GM23338 (cell line): ENCODE measurements at regions not wholly inside any gene's neighbourhood (a gene's known extent, or its start where the extent isn't known, plus 50 kb on each side); places are given as distances from the start of the nearest gene placed in this dataset.

ENCODE experiments used
- ATAC-seq: fragments of 200-7000 bp; cut with Tn5 transposase; 3 replicates; pipeline ENCODE4 v1.9.1; 2020
- DNase-seq: peaks from one replicate; pipeline ENCODE4 v3.0.0-alpha.2; 2015; ENCODE audit warnings: low spot score
- H2AFZ ChIP-seq: fragments of 200-600 bp; sonication (generic); 2 replicates; pipeline ENCODE4 v1.8.0; 2016; ENCODE audit warnings: antibody characterized with exemption, mild to moderate bottlenecking, moderate library complexity
- H3F3A ChIP-seq: fragments of 200-600 bp; sonication (generic); replicated peaks from 2 replicates; pipeline ENCODE4 v1.8.0; 2017; ENCODE audit warnings: antibody characterized with exemption, mixed run types, low read depth
- H3K27ac ChIP-seq: fragments of 200-600 bp; sonication (generic); 2 replicates; pipeline ENCODE4 v1.6.1; 2016; ENCODE audit warnings: low read depth
- H3K27me3 ChIP-seq: fragments of 200-600 bp; sonication (generic); 2 replicates; pipeline ENCODE4 v1.8.0; 2016; ENCODE audit warnings: mild to moderate bottlenecking, mixed run types, moderate library complexity; ENCODE audit not compliant: insufficient read depth
- H3K36me3 ChIP-seq: fragments of 200-600 bp; sonication (generic); 2 replicates; pipeline ENCODE4 v1.8.0; 2016; ENCODE audit warnings: mild to moderate bottlenecking; ENCODE audit not compliant: insufficient read depth
- H3K4me1 ChIP-seq: fragments of 200-600 bp; sonication (generic); 2 replicates; pipeline ENCODE4 v1.8.0; 2016; ENCODE audit warnings: mild to moderate bottlenecking, moderate library complexity; ENCODE audit not compliant: insufficient read depth
- H3K4me2 ChIP-seq: fragments of 200-600 bp; sonication (generic); 2 replicates; pipeline ENCODE4 v1.7.1; 2017; ENCODE audit warnings: mixed run types
- H3K4me3 ChIP-seq: fragments of 200-600 bp; sonication (generic); 2 replicates; pipeline ENCODE4 v1.6.1; 2016; ENCODE audit warnings: mixed run types
- H3K79me2 ChIP-seq: fragments of 200-600 bp; sonication (generic); replicated peaks from 2 replicates; pipeline ENCODE4 v1.8.0; 2017; ENCODE audit warnings: mild to moderate bottlenecking; ENCODE audit not compliant: insufficient read depth
- H3K9me2 ChIP-seq: fragments of 200-600 bp; sonication (generic); 2 replicates; pipeline ENCODE4 v1.8.0; 2017; ENCODE audit not compliant: insufficient read depth
- H4K20me1 ChIP-seq: fragments of 200-600 bp; sonication (generic); replicated peaks from 2 replicates; pipeline ENCODE4 v1.8.0; 2017; ENCODE audit warnings: mild to moderate bottlenecking; ENCODE audit not compliant: insufficient read depth
- H3K27ac Mint-ChIP-seq: 2 replicates; pipeline ENCODE4 v1.8.0; 2020; ENCODE audit warnings: inconsistent platforms, mild to moderate bottlenecking, moderate library complexity, mixed read lengths
- H3K27me3 Mint-ChIP-seq: 3 replicates; pipeline ENCODE4 v1.8.0; 2022; ENCODE audit warnings: low read depth, mild to moderate bottlenecking, moderate library complexity, mixed read lengths, inconsistent platforms; ENCODE audit not compliant: insufficient read depth, poor library complexity
- H3K36me3 Mint-ChIP-seq: 3 replicates; pipeline ENCODE4 v1.8.0; 2021; ENCODE audit warnings: low read depth, mild to moderate bottlenecking, inconsistent platforms, moderate library complexity, mixed read lengths
- H3K4me1 Mint-ChIP-seq: 3 replicates; pipeline ENCODE4 v1.8.0; 2020; ENCODE audit warnings: mild to moderate bottlenecking, inconsistent platforms, mixed read lengths
- H3K4me3 Mint-ChIP-seq: 3 replicates; pipeline ENCODE4 v1.8.0; 2021; ENCODE audit warnings: moderate library complexity, mild to moderate bottlenecking, inconsistent platforms, mixed read lengths
- H3K9me3 Mint-ChIP-seq: 3 replicates; pipeline ENCODE4 v1.8.0; 2020; ENCODE audit warnings: moderate library complexity, mild to moderate bottlenecking, inconsistent platforms, mixed read lengths
- CREB1 ChIP-seq: fragments of 250-450 bp; sonication (Bioruptor Pico); IDR thresholded peaks from 2 replicates; pipeline ENCODE4 v1.5.0; 2020; ENCODE audit warnings: low read depth, mild to moderate bottlenecking, moderate library complexity
- EZH2 ChIP-seq: fragments of 200-600 bp; sonication (generic); IDR thresholded peaks from one replicate; pipeline ENCODE4 v1.8.0; 2017; ENCODE audit warnings: antibody characterized with exemption, mild to moderate bottlenecking, low read depth; ENCODE audit not compliant: unreplicated experiment
- JUNB ChIP-seq: IDR thresholded peaks from one replicate; pipeline ENCODE4 v1.6.1; 2016; ENCODE audit warnings: antibody characterized with exemption; ENCODE audit not compliant: unreplicated experiment
- NANOG ChIP-seq: IDR thresholded peaks from 2 replicates; pipeline ENCODE4 v1.6.1; 2016; ENCODE audit warnings: antibody characterized with exemption, borderline replicate concordance
- POLR2AphosphoS5 ChIP-seq: IDR thresholded peaks from 2 replicates; pipeline ENCODE4 v1.6.1; 2016; ENCODE audit warnings: antibody characterized with exemption, low read depth
- ZNF114 ChIP-seq: fragments of 250-450 bp; sonication (Bioruptor Pico); IDR thresholded peaks from 2 replicates; pipeline ENCODE4 v1.5.0; 2020; ENCODE audit warnings: mild to moderate bottlenecking, moderate library complexity
- ZNF331 ChIP-seq: fragments of 250-450 bp; sonication (Bioruptor Pico); IDR thresholded peaks from 2 replicates; pipeline ENCODE4 v1.5.0; 2020; ENCODE audit warnings: low read depth, mild to moderate bottlenecking, moderate library complexity
- TF ChIP-seq, protein P1 (sequence below): fragments of 250-450 bp; sonication (Bioruptor Pico); IDR thresholded peaks from 2 replicates; pipeline ENCODE4 v1.5.0; 2020; ENCODE audit warnings: mild to moderate bottlenecking, moderate library complexity
- TF ChIP-seq, protein P2 (sequence below): IDR thresholded peaks from 2 replicates; pipeline ENCODE4 v1.6.1; 2016; ENCODE audit warnings: antibody characterized with exemption
- TF ChIP-seq, protein P3 (sequence below): IDR thresholded peaks from one replicate; pipeline ENCODE4 v1.6.1; 2018; ENCODE audit warnings: antibody characterized with exemption; ENCODE audit not compliant: unreplicated experiment

DNA sequence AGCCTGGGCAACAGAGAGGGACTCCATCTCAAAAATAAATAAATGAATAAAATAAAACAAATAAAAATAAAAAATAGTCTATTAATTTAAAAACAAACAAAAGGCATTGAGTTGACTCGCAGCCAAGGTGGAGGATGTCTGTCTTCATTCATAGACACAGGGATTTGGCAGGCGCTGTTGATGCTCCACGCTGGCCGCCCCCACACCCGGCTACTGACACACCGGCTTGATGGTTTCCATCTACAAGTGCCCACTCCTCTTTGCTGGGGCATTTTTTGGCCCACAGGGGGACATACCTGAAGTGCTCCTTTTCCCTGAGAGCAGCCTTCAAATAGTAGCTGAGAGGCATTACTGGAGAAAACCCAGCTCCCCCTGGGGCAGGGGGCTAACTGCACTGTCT lies 178.3 kb upstream of the RALGAPA2 start:
- Histone ChIP-seq H3K27me3 (no peaks in the 10 kb centered on the region), H3K4me2 (no peak overlapping the region), H3K27ac (no peak overlapping the region), H2AFZ (no peak overlapping the region), H4K20me1 (no peaks in the 10 kb centered on the region), H3K4me1 (peaks cover 17% of the 10 kb centered on the region), H3K4me3 (no peak overlapping the region), H3K9me2 (no peaks in the 10 kb centered on the region), H3K36me3 (no peaks in the 10 kb centered on the region), H3F3A (no peaks in the 10 kb centered on the region), H3K79me2 (no peaks in the 10 kb centered on the region)
- DNase-seq = no peak
- Mint-ChIP-seq H3K27ac (no peak overlapping the region), H3K9me3 (no peaks in the 10 kb centered on the region), H3K36me3 (no peaks in the 10 kb centered on the region), H3K4me1 (peaks cover 36% of the 10 kb centered on the region), H3K27me3 (peaks cover 2% of the 10 kb centered on the region), H3K4me3 (no peak overlapping the region)
- TF ChIP-seq, protein P1, sequence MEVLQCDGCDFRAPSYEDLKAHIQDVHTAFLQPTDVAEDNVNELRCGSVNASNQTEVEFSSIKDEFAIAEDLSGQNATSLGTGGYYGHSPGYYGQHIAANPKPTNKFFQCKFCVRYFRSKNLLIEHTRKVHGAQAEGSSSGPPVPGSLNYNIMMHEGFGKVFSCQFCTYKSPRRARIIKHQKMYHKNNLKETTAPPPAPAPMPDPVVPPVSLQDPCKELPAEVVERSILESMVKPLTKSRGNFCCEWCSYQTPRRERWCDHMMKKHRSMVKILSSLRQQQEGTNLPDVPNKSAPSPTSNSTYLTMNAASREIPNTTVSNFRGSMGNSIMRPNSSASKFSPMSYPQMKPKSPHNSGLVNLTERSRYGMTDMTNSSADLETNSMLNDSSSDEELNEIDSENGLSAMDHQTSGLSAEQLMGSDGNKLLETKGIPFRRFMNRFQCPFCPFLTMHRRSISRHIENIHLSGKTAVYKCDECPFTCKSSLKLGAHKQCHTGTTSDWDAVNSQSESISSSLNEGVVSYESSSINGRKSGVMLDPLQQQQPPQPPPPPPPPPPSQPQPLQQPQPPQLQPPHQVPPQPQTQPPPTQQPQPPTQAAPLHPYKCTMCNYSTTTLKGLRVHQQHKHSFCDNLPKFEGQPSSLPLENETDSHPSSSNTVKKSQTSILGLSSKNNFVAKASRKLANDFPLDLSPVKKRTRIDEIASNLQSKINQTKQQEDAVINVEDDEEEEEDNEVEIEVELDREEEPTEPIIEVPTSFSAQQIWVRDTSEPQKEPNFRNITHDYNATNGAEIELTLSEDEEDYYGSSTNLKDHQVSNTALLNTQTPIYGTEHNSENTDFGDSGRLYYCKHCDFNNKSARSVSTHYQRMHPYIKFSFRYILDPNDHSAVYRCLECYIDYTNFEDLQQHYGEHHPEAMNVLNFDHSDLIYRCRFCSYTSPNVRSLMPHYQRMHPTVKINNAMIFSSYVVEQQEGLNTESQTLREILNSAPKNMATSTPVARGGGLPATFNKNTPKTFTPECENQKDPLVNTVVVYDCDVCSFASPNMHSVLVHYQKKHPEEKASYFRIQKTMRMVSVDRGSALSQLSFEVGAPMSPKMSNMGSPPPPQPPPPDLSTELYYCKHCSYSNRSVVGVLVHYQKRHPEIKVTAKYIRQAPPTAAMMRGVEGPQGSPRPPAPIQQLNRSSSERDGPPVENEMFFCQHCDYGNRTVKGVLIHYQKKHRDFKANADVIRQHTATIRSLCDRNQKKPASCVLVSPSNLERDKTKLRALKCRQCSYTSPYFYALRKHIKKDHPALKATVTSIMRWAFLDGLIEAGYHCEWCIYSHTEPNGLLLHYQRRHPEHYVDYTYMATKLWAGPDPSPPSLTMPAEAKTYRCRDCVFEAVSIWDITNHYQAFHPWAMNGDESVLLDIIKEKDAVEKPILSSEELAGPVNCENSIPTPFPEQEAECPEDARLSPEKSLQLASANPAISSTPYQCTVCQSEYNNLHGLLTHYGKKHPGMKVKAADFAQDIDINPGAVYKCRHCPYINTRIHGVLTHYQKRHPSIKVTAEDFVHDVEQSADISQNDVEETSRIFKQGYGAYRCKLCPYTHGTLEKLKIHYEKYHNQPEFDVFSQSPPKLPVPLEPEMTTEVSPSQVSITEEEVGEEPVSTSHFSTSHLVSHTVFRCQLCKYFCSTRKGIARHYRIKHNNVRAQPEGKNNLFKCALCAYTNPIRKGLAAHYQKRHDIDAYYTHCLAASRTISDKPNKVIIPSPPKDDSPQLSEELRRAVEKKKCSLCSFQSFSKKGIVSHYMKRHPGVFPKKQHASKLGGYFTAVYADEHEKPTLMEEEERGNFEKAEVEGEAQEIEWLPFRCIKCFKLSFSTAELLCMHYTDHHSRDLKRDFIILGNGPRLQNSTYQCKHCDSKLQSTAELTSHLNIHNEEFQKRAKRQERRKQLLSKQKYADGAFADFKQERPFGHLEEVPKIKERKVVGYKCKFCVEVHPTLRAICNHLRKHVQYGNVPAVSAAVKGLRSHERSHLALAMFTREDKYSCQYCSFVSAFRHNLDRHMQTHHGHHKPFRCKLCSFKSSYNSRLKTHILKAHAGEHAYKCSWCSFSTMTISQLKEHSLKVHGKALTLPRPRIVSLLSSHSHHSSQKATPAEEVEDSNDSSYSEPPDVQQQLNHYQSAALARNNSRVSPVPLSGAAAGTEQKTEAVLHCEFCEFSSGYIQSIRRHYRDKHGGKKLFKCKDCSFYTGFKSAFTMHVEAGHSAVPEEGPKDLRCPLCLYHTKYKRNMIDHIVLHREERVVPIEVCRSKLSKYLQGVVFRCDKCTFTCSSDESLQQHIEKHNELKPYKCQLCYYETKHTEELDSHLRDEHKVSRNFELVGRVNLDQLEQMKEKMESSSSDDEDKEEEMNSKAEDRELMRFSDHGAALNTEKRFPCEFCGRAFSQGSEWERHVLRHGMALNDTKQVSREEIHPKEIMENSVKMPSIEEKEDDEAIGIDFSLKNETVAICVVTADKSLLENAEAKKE = no peak
- TF ChIP-seq, protein P2, sequence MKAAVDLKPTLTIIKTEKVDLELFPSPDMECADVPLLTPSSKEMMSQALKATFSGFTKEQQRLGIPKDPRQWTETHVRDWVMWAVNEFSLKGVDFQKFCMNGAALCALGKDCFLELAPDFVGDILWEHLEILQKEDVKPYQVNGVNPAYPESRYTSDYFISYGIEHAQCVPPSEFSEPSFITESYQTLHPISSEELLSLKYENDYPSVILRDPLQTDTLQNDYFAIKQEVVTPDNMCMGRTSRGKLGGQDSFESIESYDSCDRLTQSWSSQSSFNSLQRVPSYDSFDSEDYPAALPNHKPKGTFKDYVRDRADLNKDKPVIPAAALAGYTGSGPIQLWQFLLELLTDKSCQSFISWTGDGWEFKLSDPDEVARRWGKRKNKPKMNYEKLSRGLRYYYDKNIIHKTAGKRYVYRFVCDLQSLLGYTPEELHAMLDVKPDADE = no peak
- TF ChIP-seq NANOG (no peak), ZNF331 (CRISPR knock-in tag) (no peak), JUNB (no peak), CREB1 (CRISPR knock-in tag) (no peak), ZNF114 (CRISPR knock-in tag) (no peak), EZH2 (no peak), POLR2AphosphoS5 (no peak)
- TF ChIP-seq, protein P3, sequence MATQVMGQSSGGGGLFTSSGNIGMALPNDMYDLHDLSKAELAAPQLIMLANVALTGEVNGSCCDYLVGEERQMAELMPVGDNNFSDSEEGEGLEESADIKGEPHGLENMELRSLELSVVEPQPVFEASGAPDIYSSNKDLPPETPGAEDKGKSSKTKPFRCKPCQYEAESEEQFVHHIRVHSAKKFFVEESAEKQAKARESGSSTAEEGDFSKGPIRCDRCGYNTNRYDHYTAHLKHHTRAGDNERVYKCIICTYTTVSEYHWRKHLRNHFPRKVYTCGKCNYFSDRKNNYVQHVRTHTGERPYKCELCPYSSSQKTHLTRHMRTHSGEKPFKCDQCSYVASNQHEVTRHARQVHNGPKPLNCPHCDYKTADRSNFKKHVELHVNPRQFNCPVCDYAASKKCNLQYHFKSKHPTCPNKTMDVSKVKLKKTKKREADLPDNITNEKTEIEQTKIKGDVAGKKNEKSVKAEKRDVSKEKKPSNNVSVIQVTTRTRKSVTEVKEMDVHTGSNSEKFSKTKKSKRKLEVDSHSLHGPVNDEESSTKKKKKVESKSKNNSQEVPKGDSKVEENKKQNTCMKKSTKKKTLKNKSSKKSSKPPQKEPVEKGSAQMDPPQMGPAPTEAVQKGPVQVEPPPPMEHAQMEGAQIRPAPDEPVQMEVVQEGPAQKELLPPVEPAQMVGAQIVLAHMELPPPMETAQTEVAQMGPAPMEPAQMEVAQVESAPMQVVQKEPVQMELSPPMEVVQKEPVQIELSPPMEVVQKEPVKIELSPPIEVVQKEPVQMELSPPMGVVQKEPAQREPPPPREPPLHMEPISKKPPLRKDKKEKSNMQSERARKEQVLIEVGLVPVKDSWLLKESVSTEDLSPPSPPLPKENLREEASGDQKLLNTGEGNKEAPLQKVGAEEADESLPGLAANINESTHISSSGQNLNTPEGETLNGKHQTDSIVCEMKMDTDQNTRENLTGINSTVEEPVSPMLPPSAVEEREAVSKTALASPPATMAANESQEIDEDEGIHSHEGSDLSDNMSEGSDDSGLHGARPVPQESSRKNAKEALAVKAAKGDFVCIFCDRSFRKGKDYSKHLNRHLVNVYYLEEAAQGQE = no peak
- ATAC-seq = no peak
